ENCODE measurements at regions not wholly inside any gene's neighbourhood (a gene's known extent, or its start where the extent isn't known, plus 50 kb on each side); places are given as distances from the start of the nearest gene placed in this dataset.
A peak's percentile ranks its signal among the peaks of the same experiment; 100 is the strongest.

DNA sequence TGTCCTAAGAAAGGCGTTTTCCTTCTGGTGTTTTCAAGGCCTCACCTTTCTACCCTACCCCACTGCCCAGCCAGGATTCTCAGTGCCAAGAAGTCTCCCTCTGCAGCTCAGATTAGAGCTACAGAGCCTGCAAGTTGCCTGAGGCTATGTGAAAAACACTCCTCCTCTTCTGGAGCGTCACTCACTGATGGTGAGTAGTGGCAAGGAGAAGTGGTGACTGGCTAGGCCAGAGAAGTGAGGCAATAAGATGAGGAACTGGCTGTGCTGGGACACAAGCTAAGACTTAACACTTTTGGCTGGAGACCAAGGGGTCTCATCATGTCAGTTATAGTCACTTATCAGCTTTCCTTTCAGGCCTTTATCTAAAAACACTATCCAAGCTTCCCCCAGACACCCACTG is 86.7 kb upstream of the PRKAR2B start:
- DNase-seq, result peak; percentile 43

DNA sequence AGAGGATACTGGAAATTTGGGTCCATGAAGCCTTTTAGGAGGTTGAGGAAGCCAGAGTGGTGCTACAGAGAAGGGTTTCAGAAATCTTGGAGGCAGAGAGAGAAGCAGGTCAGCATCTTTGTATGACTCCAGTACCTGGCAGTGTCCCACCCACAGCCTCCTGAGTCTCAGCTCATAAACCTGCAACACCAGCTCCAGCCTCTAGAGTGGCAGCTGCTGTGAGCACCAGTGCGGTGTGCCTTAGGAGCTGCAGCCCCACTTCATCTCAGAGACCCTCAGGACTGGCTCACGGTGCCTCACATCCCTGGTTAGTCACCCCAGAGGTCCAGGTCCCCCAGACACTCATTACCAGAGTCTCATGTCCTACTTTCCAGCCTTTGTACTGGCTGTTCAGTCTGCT is 84.8 kb upstream of the PRKAR2B start:
- no peak for DNase-seq

DNA sequence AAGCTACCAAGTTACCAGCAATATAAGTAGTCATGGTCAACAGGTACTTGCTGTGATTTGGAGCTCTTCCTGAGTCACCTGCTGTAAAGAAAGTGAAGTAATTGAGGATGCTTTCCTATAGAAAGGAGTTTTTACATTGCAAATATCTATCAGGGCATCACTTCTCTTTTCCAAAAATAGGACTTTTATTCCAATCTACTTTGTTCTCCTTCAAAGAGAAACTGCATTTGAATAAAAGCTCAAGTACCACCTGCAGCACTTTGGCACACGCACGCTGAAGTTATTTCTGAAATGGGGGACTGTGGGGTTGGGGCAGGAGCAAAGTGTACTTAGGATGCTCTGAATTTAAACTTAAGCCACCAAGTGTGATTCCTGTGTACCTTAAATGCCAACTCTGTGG is 81.8 kb upstream of the PRKAR2B start:
- DNase-seq, result no peak

DNA sequence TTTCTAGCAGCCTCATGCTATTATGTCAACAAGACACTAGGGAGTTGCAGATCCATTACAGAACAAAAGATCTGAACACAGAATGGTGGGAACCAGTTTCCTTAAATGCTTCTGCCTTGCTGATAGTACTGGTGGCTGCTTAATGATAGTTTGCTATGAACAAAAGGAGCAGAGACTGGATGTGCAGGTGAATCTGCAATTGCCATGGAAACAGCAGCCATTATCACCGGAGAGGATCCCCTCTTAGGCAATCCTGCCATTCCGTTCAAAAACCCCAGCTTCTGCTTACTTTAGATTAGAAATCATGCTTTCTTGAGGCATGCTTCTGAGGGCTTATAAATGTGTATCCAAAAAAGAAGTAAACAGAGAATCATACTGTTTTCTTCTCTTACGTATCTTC is 80.0 kb upstream of the PRKAR2B start:
- no peak for DNase-seq

DNA sequence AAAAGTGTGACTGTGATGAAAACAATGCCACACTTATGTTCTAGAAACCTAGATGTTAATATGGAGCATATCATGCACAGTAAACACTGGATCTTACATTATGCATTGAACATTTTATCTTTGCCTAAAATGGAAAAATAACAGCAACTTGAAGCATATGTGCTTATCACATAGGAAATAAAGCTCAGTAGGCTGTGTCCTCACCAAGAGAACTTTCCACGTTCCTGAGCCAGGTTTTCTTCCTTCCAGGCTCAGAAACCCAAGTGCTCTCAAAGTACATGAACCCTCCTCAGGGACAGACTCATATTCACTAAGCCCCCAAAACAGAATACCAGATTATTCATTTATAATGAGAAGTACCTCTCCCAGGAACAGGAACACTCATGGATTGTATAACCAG is 79.4 kb upstream of the PRKAR2B start:
- no peak for DNase-seq

DNA sequence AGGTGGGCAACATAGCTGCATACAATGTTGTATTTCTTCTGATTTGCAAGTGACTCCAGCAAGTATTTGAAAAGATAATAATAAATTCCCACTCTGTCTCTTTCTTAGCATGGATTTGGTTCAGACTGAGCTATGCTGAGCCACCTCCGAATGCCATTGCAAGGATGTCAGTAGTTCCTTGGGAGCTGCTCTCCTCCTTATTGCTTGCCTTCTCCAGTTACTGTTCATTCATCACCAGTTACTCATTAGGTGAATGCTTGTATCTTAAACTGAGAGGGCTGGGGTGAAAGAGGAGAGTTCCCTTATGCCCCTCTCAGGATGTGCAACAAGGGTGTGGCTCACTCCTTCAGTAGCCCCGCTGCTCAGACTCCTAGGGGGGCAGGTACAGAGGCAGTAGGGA is 78.4 kb upstream of the PRKAR2B start:
- no peak for DNase-seq

DNA sequence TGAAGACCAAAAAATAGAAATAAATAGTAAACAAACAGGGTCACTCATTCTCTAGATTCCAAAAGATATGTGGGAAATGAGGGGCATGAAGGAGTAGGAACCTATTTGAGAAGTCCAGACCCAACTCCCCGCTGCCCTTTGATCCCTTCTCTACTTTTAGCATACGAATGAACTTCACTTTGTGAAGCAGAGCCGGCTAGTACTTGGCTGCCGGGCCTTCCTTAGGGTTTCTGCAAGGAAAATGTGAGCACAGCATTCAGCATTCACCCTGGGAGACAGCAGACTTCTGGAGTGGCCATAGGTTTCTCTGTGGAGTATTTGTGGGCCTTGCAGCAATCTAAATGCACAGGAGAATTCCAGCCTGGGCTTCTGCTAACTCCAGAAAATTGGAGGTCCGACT is 76.3 kb upstream of the PRKAR2B start:
- DNase-seq, result no peak

DNA sequence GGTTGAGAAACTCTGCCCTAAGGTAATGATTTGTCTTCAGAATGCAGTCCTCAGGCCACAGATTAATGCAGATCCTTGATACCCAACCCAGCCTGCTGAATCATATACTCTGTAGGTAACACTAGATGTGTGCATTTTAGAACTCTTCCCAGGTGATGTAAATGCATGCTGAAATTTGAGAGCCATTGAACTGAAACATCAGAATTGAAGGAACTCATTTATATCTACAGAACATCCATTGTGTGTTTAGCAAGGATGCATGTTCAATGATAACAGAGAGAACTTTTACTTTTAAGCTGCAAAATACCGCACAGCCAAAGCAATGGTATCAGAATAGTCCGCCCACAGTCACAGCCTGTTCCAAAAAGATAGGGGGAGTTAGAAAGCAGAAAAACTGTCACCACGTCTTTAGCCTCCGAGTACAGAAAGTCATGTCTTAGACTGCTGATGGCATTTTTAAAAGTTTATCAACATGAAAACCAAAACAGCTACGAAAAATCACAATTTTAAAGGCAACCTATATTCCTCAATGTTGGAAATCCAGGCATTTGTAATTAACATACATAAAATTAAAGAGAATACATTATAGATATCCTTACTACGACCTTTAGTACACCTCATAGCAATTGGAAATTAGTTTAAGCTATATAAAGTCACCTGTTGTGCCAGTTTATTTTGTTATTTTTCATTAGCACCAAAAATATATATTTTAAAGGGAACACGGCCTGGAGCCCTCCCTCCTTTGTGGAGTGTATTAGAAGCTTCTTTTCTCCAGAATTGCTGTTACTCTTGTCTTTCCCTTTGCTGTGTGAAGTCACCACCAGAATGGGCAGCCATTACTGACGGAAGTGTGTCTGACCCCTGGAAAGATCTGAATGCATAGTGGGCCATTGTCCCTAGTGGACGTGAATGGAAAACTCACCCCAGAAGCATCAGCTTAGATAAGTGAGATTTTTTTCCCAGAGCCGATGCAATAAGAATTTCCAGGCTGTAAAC is 65.8 kb upstream of the PRKAR2B start:
- DNase-seq, result no peak

DNA sequence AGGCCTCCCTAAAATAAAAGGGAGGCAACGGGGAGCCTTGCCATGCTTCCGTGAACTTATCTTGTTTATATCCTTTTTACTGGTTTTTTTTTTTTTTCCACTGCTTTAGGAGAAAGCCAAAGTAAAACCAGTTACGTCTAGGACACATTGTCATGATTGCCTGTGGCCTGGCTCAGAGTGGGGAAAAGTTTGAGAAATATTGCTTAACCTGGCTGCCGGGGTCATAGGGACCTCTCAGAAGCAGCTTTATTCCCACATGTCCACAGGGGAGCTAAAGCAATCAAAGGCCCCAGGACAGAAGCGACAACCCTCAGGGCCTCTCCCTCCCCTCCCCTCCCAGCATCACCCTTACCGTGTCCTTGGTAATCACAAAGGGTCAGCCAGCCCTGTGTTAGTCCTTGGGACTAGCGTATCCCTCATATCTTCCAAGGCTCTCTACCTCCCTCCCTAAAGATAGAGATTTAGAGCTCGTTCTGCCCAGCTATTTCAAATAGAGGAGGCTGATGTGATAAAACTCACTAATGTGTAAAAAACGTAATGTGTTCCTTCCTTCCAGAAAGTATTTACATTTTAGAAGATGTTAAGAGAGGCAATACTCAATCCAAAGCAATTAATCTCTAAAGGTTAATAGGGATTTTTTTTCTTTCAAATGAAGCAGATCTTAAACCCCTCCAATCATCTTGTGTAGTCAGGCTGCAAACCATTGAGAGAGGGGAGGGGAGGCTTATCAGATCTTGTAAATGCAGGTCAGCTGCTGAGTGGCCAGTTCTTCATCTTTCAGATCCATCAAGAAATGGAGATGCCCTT is 64.8 kb upstream of the PRKAR2B start:
- DNase-seq, result no peak

DNA sequence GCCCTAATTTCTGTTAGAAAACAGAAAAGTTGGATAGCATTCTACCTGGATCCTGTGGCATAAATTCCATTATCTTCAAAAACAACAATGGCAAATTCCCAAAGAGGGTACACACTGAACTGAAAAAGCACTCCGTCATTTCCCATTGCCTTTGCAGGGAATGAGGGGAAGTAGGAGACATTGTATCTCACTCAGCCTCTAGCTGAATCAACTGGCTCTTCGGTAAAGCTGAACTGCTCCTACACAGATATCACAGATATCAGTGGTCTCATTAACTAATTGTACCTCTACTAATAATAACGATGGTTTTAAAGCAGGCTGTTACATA is 64.2 kb upstream of the PRKAR2B start:
- DNase-seq, result no peak

DNA sequence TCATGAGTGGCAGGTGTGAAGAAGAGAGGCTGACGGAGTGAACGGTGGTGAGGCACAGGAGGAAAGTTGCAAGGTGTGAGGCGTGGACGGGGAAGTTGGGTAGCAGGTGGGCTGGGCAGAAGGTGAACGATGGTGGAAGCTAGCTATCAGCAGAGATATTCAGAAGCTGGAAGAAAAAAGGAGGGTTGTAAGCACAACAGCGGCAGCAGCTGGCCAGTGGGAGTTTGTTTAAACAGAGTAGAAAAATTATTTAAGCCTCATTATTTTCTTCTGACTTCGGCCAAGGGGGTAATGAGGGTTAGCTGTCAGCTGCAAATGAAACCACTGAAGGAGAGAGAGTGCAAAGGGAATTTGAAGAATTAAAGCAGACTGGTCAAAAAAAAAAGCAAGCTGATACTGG is 62.1 kb upstream of the PRKAR2B start:
- DNase-seq, result no peak

DNA sequence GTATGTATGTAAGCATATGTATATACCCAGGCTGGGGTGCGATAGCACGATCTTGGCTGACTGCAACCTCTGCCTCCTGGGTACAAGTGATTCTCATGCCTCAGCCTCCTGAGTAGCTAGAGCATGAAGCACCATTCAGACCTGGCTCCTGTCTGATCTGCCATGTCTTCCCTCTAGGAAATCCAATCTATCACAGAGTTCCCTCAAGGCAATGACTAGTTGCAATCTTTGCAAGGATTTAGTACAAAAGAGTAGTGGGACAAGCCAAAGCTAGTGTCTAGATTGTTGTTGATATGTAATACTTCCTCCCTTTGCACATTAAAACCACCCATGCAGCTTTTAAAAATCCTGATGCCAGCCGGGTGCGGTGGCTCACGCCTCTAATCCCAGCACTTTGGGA is 60.5 kb upstream of the PRKAR2B start:
- DNase-seq, result no peak

DNA sequence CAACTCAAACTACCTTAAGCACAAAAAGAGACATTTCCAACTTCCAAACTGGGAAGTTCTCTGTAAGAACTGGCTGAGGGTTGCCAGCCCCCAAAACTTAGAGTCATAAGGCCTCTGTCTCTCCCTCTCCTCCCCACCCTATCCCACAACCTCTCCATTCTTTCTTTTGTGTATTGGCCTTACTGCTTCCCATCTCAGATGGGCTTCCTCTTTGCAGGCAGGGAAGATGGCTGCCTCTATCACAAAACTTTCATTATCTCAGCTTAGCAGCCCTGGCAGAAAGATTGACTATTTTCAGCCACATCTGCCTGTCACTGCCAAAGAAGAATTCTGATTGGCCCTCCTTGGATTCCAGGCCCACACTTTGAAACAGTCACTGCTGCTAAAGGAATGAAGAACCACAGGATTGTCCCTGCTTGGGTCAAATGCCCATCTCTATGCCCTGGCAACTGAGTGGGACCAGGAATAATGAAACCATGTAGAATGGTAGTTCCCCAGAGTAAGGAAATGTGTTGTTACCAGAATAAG is 58.0 kb upstream of the PRKAR2B start:
- DNase-seq, result no peak

DNA sequence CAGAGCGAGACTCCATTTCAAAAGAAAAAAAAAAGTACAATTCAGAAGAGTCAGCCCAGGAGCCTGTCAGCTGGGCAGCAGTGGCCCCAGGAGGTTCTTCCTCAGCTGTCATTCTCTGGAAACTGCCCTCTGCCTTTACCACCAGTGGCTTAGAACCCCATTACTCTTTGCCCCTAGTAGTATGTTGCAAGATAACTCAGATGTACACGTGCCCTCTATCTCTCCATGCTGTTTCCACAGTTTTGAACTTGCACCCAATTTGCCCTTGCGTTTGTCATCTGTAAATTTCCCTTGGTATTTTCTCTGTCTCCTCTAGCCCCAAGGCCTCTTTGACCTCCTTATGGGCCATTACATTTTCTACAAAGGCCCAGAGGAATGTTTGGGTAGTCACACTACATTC is 56.7 kb upstream of the PRKAR2B start:
- DNase-seq, result no peak

DNA sequence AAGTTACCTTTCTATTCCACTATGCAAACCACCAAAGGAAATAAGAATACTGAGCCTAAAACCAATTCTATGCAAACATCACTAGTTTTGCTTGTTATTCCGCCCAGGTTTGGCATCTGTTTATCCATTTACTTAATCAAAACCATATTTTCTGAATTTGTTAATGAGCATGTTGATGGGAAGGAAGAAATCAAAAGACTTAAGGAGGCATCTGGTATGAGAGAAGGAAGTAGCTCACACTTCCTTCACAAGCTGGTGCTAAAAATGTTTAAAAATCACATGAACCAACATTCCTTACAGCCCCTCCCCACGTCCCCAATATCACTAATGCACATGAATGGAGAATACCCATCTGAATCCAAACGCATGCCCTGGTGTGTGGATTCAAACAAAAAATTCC is 52.0 kb upstream of the PRKAR2B start:
- DNase-seq, result no peak
